SH-SY5Y (cell line): ENCODE measurements at regions not wholly inside any gene's neighbourhood (a gene's known extent, or its start where the extent isn't known, plus 50 kb on each side); places are given as distances from the start of the nearest gene placed in this dataset.

ENCODE experiments used
- GATA2 ChIP-seq: IDR thresholded peaks from 2 replicates; pipeline ENCODE4 v1.6.1; 2011; ENCODE audit warnings: mild to moderate bottlenecking, low read depth, low read length
- GATA3 ChIP-seq: IDR thresholded peaks from 2 replicates; pipeline ENCODE4 v1.6.1; 2011; ENCODE audit warnings: low read depth, mild to moderate bottlenecking, low read length, moderate library complexity

DNA sequence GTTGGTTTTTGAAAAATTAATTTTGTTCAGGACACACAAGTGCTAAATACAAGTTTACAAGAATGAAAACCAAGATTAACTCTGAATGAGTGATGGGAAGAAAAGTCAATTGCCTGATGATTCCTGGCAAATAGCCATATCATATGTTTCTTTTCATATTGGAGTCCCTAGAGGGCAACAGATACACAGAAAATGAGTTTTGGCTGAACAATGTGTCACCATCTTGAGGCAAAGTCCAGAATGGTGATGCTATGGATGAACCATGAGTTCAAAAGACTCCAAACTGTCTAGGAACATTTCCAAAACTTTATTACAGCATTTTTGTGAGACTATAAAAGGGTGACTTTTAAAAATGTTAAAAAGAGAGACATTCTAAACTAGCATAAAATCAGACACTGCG lies 382.9 kb downstream of the TMEM161B start:
- TF ChIP-seq GATA2 = no peak
- TF ChIP-seq GATA3 = no peak
